Right kidney (tissue), 1 donor: ENCODE measurements at regions not wholly inside any gene's neighbourhood (a gene's known extent, or its start where the extent isn't known, plus 50 kb on each side); places are given as distances from the start of the nearest gene placed in this dataset.
"Not testable (repeated sequence)": the region's sequence is repeated elsewhere in the genome, so short reads cannot be mapped to it uniquely, and the experiment has no call there.

Experiments used
- DNase-seq: peaks from one replicate; pipeline ENCODE4 v3.0.0-alpha.2; 2016

DNA sequence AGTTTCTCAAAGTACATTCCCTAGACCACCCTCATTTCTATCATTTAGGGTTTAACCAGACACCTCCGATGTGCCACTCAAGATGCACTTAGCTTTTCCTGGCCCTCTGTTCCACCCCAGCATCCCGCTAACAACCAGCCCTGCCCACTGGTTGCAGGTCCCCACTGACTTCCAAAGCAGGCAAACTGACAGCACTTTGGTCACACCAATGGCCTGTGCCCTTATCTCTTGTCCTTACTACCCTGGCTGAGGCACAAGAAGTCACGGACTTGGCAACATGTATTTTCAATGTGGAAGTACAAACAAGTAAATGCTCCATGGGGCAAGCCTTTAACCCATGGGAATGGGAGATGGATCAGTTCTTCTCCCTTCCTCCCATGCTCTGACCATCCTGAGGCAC, 357.1 kb downstream of the OMA1 start:
- DNase-seq: no peak

DNA sequence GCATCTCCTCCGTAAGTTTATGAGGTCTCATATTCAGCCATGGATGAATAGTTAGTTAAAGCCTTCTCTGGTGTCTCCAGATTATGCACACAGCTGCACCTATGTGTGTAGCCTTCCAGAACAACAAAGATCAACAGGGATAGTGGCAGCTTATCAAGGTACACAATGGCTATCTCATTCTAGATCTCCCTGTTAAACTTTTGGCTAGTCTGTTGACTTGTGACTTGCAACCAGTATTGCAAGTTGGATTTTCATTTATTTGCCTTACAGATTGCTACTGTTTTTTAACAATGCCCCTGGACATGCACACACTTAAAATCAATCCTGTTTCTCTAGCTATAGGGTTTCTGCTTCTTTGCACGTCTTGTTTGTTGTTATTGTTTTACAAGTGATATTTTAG, 363.2 kb downstream of the OMA1 start:
- DNase-seq: no peak

DNA sequence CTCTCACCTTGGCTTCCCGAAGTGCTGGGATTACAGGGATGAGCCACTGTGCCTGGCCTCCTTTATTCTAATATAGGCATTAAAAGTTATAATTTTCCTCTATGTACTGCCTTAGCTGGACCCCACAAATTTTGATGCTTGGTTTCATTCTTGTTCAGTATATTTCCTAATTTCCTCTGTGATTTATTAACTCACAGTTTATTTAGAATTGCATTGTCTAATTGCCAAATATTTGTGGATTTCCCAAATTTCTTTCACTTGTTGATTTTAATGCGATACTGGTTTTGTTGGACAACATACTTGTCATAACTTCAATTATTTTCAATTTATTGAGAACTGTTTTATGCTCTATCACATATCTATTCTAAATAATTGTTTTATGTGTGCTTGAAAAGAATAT, 366.0 kb downstream of the OMA1 start:
- DNase-seq: no peak

DNA sequence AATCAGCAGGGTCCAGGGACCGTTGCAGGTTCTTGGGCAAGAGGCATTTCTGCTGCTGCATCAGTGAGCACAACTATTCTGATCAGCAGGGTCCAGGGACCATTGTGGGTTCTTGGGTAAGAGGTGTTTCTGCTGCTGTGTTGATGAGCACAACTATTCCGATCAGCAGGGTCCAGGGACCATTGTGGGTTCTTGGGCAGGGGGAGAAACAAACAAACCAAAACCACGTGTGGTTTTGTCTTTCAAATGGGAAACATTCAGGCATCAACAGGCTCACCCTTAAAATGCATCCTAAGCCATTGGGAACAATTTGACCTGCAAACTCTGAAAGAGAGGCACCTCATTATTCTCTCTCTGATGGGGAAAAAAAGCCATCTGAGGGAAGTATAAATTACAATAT, 377.4 kb downstream of the OMA1 start:
- not testable (repeated sequence) for DNase-seq

DNA sequence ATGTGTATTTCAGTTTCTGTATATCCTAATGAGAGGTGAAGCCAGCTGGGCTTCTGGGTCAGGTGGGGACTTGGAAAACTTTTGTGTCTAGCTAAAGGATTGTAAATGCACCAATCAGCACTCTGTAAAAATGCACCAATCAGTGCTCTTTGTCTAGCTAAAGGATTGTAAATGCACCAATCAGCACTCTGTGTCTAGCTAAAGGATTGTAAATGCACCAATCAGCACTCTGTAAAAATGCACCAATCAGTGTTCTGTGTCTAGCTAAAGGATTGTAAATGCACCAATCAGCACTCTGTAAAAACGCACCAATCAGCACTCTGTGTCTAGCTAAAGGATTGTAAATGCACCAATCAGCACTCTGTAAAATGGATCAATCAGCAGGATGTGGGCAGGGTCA, 379.4 kb downstream of the OMA1 start:
- not testable (repeated sequence) for DNase-seq

DNA sequence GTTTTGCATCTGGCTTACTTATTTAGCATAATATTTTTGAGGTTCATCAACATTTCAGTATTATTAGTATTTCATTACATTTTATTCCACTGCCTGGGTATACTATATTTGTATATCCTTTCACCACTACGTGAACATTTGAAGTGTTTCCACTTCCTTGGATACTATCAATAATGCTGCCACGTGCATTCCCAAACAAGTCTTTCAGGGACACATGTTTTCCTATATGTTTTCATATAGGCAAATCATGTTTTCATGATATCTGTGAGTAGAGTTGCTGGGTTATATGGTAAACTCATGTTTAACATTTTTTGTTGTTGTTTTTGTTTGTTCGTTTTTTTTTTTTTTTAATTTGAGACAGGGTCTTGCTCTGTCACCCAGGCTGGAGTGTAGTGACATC, 380.1 kb downstream of the OMA1 start:
- no peak for DNase-seq

DNA sequence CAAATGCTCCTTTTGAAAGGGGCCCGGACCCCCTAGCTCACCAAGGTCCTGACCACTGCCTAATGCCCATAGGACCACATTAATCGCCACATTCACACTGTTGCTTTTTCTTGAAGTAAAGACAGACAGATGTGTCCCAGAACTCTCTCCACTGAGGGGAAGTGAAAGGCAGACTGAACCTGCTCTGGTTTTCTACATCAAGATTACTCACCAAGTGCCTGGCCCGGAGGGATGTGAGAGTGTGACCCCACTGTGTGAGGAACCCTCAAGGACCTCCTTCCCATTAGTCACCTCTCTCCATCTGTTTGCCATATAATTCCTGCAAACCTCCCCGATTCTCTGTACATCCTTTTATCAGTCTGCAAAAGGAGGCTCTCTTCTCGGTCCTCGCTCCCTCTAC, 381.5 kb downstream of the OMA1 start:
- no peak for DNase-seq

DNA sequence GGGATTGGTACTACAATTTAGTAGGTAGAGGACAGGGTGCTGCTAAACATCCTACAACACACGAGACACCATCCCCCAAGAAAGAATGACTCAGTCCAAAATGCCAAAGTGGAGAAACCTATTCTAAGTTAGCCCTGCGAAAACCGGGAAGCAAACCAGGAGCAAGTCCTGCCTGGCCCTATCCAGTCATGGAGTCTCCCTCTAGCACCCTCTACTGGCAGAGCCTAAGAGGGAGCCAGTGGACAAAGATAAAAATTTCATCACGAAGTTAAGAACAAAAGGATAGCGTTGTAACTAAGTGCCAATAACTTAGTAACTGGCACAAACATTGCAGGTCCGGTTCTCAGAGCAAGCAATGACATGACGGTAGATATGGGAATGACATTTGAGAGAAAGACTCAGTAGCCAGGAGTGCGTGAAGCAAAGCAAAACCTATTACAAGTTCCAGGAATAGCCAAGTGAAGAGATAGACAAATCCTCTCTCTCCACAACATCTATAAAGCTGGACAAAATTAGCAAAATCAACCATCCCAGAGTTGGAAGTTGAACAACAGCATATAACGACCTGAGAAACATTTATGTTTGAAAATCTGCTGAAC, 383.5 kb downstream of the OMA1 start:
- peak; percentile 30 for DNase-seq

DNA sequence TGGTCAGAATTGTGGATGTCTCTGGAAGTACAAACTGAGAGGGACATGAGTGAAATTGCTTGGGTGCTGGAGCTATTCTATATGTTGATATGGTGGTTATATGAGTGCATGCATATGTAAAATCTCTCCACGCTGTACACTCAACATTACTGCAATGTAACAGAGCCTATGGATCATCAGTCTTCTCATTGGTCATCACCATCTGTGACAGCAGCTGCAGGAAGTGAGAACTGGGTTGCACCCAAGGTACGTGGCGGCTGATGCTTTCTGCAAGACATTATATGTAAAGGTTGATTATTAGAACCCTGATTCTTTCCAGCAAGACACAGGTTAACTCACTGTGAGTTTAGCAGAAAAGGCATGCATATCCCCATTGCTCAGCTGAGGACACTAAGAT, 387.1 kb downstream of the OMA1 start:
- DNase-seq: no peak

DNA sequence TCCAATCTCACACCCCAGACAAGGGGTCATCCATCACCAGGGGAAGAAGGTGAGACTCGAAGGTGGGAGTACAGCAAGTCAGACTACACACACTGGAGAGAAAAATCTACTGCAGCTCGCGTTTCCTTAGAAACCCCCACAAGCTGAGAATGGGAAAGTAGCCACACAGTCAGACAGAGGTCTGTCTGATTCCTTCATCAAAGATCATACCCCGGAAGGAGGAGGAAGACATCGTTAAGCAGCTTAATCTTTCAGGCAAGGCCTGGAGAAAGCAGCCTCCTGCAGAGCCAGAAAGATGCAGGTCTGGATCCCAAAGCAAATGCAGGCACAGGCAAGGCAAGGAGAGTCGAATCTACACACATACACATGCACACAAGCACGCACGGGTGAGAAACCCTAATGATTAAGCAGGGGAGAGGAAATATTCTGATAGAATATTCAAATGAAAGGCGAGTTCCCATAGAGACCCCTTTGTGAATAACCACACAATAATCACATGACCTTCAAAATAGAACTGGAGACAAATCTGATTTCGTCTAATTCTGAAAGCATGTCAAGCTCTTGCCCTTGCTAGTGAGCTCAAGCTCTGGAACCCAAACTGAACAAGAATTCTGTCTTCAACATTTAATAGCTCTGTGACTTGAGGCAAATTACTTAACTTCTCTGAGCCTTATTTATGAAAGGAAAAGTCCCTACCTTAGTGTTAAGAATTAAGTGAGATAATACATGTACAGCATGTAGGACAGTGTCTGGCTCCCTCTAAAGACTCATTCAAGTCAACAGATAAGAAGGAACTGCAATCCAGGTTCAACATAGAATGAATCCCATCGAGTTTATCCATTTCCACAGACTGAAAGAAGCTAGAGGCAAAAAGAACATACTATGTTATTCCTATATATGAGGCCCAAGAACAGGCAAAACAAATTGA, 387.8 kb downstream of the OMA1 start:
- DNase-seq: no peak

DNA sequence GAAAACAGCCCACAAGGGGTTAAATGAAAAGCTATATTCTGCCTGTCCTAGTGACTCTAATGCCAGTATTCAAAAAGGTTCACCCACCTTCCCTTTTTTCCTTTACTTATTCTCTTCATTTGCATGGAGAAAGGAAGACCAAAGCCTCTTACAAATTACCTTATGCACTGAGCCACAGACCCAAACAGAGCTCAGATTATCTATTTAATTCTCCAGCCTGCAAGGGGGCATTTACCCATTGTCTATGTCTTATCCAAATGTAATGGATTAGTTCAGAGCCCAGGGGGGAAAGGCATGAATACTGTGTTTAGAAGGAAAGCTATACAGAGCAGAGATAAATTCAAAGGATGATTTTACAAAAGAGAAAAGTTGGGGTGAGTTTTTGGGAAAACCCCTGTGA, 388.5 kb downstream of the OMA1 start:
- DNase-seq: no peak

DNA sequence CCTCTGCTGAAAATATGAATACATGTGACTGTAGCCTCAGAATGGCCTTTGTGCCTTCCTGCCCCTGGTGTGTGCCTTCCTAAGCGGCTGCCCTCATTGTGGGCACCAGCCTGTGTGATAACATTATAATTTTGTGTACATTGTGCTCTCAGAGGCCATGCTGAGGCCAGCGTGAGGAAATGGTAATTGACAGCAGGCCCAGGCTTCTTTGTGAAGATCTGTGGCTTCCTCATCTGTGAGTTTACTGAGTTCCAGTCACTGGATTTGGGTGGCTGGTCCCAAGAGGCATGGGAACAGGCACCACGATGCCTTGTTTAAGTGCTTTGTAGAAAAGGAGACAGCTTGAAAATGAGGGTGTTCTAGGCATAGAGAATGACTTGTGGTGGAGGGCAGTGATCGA, 389.3 kb downstream of the OMA1 start:
- DNase-seq: no peak

DNA sequence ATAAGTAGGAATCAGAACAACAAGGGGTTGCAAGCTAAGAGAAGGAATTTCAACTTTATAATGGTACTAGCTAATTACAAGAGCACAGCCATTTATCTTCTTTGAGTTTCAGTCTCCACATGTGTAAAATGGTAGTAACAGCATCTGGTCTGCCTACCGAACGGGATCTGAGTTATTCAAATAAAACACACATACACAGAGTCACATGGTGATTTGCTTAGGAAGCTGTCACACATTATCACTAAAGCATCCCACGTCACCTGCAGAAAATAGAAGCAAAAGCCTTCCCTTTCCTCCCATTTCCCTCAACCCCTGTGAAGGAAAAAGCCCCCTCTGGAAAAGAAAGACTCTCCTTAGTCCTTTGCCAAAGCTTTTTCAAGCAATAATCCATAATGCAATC, 389.7 kb downstream of the OMA1 start:
- DNase-seq: no peak

DNA sequence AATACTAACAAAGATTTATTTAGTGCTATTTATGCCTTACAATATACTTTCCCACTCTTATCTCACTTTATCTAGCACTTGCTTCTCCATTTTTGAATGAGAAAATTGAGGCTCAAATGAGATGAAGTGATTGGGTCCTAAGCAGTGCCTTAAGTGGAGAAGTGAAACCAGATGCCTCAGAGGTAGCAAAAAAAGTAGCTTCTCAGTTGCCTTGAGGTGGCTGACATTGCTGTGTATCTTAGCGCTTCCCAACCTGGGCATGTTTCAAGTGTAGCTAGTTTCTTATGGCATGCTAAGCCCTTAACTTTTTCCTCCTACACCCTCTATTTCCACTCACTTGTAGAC, 390.4 kb downstream of the OMA1 start:
- no peak for DNase-seq

DNA sequence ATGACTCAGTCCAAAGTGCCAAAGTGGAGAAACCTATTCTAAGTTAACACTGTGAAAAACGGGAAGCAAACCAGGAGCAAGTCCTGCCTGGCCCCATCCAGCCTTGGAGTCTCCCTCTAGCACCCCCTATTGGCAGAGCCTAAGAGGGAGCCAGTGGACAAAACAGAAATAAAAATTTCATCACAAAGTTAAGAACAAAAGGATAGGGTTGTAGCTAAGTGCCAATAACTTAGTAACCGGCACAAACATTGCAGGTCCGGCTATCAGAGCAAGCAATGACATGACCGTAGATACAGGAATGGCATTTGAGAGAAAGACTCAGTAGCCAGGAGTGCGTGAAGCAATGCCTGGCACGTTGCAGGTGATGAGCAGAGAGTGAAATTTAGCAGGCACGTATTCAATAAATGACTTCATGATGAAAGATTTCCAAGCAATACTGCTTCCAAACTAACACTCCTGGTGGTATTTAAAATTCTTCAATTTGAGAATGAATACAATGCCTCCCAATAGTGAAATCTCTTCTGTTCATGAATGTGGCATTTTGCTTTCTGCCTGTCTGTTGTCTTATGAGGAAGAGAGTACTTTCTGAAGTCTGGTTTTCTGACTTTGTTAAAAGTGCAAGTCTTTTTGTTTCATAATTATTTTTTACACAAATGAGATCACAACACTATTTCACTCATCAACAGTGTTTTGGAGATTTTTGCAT, 391.0 kb downstream of the OMA1 start:
- DNase-seq: no peak

DNA sequence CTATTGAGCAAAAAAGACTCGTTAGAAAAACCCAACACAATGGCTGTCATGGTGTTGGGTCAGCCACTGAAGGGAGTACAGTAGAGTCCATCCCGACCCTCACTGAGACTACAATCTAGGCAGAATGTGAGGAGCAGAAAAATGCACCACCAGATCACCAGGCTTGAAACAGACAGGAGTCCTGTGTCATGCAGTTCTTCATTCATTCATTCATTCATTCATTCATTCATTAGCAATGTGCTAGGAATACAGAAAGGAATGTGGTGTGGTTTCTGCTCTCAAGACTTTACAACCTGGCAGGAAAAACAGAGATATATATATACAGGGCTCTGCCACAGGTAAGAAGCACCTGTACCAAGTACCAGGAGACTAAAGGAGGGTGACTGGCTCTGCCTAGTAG, 392.3 kb downstream of the OMA1 start:
- no peak for DNase-seq

DNA sequence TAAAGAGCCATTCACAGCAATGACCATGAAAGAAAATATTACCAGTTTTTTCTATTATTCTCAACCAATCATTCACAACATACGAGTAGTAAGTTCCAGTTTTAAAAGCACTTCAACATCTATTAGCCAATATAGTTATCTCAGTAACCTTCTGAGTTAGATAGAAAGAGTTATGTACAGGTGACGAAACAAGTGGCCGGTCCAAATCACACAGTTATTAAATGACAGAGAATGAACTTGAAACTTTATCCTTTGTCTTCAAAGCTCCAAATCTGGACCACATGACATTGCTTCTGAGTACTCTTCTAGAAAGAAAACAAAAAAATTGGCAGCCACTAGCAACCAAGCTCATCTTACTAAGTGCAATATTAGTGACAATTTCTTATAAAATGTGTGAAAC, 393.8 kb downstream of the OMA1 start:
- DNase-seq: no peak

DNA sequence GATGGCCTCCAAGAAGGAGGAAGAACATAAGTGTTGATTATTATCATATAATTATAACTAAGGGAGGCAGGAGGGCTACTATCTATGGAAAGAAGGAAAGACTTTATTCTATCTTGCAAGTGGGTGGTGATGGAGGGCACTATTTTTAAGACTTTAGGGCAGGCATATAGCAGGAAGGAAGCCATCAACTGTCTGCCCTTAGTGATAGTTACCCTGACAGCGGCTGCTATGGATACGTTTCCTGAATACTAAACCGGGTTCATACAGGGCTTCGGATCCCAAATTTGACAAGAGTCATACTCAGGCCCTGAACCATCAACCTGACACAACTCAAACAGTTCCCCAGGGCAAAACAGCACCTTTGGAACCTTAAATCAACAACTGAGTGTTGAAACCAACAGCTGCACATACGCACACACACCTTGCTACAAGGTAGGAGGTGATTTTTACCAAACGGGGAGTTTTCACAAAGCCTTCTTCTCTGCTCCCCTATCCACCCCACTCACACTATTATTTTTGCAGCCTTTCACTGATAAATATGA, 397.2 kb downstream of the OMA1 start:
- DNase-seq: no peak

DNA sequence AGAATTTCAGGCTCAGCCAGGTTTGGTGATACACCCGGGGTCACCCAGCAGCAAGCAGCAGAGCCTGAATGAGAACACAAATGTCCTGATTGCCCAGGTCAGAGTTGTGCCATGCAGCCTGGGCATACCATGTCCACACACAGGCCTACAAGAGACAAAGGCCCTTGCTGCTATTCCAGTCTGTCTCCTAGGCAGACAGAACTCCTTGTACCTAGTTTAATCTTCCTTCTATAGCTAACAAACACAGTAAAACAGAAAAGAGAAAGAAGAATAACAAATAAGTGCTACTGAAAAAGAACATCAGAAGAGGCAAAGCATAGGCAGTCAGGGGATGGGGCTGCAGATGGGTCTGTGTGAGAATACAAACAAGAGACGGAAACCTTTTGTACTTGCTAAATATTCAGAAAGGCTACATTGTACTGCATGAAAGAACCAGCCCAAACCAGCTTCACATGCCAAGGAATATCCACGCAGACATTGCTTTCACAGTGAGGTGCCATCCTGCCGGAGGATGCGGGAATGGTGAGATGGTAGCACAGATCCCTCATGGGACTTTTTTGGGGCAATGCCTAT, 401.7 kb downstream of the OMA1 start:
- DNase-seq: no peak

DNA sequence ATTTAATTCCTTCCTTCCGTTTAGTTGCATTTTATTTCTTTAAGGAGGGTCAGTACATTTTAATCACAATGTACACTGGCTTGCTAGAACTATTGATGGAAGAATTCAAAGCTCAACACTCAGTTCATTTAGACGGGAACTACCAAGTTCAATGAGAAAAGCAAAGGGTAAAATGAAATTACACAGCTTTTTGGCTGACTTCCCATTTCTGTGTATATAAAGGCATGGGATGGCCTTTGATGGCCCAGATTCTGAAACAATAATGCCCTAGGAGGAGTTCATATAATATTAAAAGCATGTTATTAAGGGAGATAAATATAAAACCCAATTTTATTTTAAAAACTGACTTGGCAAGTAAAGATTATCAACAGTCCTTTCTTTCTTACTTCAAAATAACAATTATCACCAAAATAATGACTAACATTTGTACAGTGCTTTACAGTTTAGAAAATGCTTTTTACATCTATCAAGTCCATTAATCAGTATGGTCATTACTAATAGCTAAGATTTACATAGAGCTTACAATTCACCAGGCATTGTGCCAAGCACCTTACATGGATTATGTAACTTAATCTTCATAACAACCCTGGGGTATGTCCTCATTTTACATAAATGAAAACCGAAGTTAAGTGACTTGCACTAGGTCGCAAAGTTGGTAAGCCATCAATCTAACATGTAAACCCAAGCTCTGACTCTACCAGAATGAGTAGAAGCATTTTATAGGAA, 402.4 kb downstream of the OMA1 start:
- DNase-seq: no peak

DNA sequence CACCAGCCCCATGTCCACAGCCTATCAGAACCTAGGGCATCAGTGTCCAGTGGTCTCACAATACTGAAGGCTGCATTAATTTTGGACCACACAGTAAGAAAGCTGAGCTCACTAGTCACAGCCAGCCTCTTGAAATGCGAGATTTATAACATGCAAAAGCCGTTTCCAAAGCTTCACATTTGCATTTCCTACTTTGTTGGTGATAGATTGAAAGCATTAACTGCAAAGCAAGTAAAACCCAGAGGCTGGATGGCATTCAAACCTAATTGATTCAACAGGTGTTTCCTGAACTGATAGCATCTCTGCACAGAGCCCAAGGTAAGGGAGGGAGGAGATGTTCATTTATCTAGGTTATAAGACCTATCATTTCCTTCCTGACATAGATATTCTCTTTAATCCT, 410.1 kb downstream of the OMA1 start:
- no peak for DNase-seq

DNA sequence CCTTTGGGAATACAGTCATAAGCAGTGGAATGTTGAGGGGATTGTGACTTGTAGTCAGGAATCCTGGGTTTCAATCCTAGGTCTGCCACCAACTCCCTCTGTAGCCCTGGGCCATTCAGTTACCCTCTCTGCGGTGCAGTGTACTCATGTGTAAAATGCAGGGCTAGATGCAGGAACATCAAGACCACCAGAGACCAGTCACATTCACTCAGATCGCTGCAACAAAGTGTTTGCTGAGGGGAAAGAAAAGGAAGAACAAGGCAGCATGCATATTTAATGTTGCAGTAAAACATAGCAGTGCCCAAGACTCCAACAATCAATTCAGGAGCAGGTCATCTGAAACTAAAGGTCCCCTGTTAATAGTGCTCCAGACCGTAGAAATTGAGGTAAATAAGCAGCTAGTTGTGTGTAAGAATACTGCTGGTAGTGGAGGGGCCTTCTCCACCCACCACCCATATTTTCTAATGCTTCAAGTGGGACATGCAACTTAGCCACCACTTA, 410.7 kb downstream of the OMA1 start:
- no peak for DNase-seq
